Parathyroid adenoma (tissue), 2 donors: ENCODE measurements at regions not wholly inside any gene's neighbourhood (a gene's known extent, or its start where the extent isn't known, plus 50 kb on each side); places are given as distances from the start of the nearest gene placed in this dataset.

Source experiments
- H2AFZ ChIP-seq: fragments of 300-600 bp; sonication (generic); one replicate; pipeline ENCODE4 v1.7.0; 2017; ENCODE audit warnings: antibody characterized with exemption, mild to moderate bottlenecking
- H3K27ac ChIP-seq: fragments of 300-600 bp; sonication (generic); one replicate; pipeline ENCODE4 v1.7.0; 2017
- H3K27me3 ChIP-seq: fragments of 300-600 bp; sonication (generic); one replicate; pipeline ENCODE4 v1.7.0; 2017; ENCODE audit warnings: low read length; ENCODE audit not compliant: control insufficient read depth, insufficient read depth
- H3K36me3 ChIP-seq: fragments of 300-600 bp; sonication (generic); one replicate; pipeline ENCODE4 v1.7.0; 2017; ENCODE audit warnings: low read length; ENCODE audit not compliant: control insufficient read depth, insufficient read depth
- H3K4me1 ChIP-seq: fragments of 300-600 bp; sonication (generic); one replicate; pipeline ENCODE4 v1.7.0; 2017; ENCODE audit warnings: control low read depth
- H3K4me2 ChIP-seq: fragments of 300-600 bp; sonication (generic); one replicate; pipeline ENCODE4 v1.7.0; 2017; ENCODE audit warnings: low read length
- H3K4me3 ChIP-seq: fragments of 300-600 bp; sonication (generic); one replicate; pipeline ENCODE4 v1.7.0; 2017; ENCODE audit warnings: low read depth, low read length
- H3K79me2 ChIP-seq: fragments of 300-600 bp; sonication (generic); one replicate; pipeline ENCODE4 v1.7.0; 2017; ENCODE audit warnings: control low read depth
- H3K9ac ChIP-seq: fragments of 300-600 bp; sonication (generic); one replicate; pipeline ENCODE4 v1.7.0; 2017; ENCODE audit warnings: mild to moderate bottlenecking
- H3K9me3 ChIP-seq: fragments of 300-600 bp; sonication (generic); one replicate; pipeline ENCODE4 v1.7.0; 2017; ENCODE audit warnings: low read length; ENCODE audit not compliant: control insufficient read depth
- TF ChIP-seq, protein P1 (sequence below): fragments of 300-600 bp; sonication (generic); IDR thresholded peaks from one replicate; pipeline ENCODE4 v1.7.0; 2017; ENCODE audit warnings: antibody characterized with exemption, mild to moderate bottlenecking
- donor health status: primary hyperparathyroidism.

DNA sequence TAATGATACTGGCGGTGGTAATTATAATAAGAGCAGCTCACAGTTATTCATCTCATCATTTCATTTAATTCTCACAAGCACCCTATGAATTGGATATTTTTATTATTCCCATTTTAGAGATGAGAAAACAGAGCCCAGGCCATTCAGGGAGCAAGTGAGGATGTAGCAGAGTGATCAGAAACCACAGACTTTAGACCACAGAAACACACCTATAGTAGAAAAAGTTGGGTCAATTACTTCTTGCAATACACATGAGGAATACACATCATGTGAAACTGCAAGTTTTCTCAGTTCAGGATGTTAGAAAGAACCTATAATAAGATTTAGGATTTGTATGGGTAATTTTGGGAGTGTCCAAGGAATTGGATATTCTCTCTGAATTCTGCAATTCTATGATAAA lies 278.0 kb downstream of the ADRA2A start:
- Histone ChIP-seq H3K79me2 (no peaks in the 10 kb centered on the region), H3K4me3 (no peak overlapping the region), H3K4me1 (no peaks in the 10 kb centered on the region), H3K36me3 (no peaks in the 10 kb centered on the region), H3K9me3 (no peaks in the 10 kb centered on the region), H2AFZ (no peak overlapping the region), H3K9ac (no peak overlapping the region), H3K27ac (no peak overlapping the region), H3K27me3 (no peaks in the 10 kb centered on the region), H3K4me2 (no peak overlapping the region)
- TF ChIP-seq, protein P1, sequence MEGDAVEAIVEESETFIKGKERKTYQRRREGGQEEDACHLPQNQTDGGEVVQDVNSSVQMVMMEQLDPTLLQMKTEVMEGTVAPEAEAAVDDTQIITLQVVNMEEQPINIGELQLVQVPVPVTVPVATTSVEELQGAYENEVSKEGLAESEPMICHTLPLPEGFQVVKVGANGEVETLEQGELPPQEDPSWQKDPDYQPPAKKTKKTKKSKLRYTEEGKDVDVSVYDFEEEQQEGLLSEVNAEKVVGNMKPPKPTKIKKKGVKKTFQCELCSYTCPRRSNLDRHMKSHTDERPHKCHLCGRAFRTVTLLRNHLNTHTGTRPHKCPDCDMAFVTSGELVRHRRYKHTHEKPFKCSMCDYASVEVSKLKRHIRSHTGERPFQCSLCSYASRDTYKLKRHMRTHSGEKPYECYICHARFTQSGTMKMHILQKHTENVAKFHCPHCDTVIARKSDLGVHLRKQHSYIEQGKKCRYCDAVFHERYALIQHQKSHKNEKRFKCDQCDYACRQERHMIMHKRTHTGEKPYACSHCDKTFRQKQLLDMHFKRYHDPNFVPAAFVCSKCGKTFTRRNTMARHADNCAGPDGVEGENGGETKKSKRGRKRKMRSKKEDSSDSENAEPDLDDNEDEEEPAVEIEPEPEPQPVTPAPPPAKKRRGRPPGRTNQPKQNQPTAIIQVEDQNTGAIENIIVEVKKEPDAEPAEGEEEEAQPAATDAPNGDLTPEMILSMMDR = no peak

DNA sequence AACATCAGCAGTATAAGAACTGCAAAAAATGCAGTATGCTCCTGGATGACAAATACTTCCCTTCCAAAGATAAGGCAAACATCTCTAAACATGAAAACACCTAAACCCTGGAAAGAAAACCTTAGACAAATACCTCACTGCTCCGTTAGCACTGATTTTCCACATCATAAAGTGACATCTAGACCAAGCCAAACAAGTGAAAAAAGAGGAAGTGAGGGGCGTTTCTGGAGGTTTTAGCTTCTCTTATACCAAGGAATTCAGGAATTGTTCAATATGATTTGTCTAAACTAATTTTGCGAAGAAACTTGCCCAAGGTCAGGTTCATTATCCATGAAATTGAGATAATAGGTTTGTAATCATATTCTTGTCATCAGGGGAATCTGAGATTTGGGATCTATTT lies 279.7 kb downstream of the ADRA2A start:
- Histone ChIP-seq H2AFZ (no peak overlapping the region), H3K79me2 (no peaks in the 10 kb centered on the region), H3K27me3 (no peaks in the 10 kb centered on the region)

DNA sequence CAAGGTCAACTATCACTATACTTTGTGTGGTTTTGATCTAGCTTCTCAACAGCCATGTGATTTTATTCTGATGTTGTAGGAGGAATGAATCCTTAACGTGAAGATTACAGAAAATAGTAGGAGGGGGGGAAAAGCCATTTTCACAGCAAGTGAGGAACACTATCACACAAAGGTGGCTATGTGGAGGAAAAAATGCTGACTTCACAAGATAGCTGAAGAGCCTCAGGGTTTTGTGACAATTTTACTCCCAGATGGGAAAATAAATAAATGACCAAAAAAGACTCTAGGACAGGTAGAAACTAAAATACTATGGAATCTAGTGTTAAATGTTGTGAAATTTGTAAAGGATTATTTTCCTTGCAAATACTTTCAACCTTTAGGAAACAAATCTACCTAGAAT lies 281.0 kb downstream of the ADRA2A start:
- Histone ChIP-seq H3K4me3 (no peak overlapping the region), H3K9me3 (no peaks in the 10 kb centered on the region), H3K79me2 (no peaks in the 10 kb centered on the region), H3K4me2 (no peak overlapping the region), H3K27ac (no peak overlapping the region), H3K36me3 (no peaks in the 10 kb centered on the region), H2AFZ (no peak overlapping the region), H3K9ac (no peak overlapping the region), H3K27me3 (no peaks in the 10 kb centered on the region), H3K4me1 (no peaks in the 10 kb centered on the region)
- TF ChIP-seq, protein P1 = no peak

More for the DNA sequence above, 279.7 kb downstream of the ADRA2A start:
- Histone ChIP-seq H3K36me3 (no peaks in the 10 kb centered on the region), H3K9ac (no peak overlapping the region), H3K27ac (no peak overlapping the region), H3K4me3 (no peak overlapping the region), H3K4me1 (no peaks in the 10 kb centered on the region), H3K4me2 (no peak overlapping the region), H3K9me3 (no peaks in the 10 kb centered on the region)
- TF ChIP-seq, protein P1 = no peak

DNA sequence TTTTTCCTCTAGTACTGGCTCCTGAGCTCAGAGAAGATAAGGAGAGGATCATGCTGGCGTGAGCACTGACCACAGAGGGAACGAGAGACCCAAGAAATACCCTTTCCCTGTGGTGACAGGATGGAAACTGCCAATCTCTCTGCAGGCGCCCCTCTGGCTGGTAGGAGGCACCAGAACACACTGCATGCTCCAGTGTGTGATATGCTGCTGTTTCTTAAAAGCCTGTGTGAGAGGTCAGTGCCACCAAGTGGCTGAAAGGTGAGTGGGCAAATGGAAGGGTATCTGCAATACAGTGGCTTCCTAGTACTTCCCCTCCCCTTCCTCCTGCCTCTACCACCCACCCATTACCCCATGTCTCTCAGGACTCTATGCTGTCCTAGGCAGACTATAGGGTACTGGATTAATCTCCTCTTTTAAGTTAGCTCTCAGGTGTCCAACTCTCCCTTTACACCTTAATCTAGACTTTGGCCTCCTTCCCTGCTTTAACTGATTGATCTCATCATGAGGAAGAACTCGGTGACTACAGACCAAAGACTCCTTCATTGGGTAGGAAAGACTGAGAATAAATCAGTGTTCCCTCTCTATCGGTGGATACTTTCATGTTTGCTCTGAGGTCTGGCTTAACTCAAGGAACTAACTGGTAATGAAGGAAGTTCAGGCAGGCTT lies 283.6 kb downstream of the ADRA2A start:
- Histone ChIP-seq H3K9me3 (no peaks in the 10 kb centered on the region), H3K79me2 (no peaks in the 10 kb centered on the region), H3K4me3 (no peak overlapping the region), H3K27ac (no peak overlapping the region), H3K9ac (no peak overlapping the region), H3K4me1 (no peaks in the 10 kb centered on the region), H3K36me3 (no peaks in the 10 kb centered on the region), H2AFZ (no peak overlapping the region), H3K4me2 (no peak overlapping the region), H3K27me3 (no peaks in the 10 kb centered on the region)
- TF ChIP-seq, protein P1 = peak; percentile 31

DNA sequence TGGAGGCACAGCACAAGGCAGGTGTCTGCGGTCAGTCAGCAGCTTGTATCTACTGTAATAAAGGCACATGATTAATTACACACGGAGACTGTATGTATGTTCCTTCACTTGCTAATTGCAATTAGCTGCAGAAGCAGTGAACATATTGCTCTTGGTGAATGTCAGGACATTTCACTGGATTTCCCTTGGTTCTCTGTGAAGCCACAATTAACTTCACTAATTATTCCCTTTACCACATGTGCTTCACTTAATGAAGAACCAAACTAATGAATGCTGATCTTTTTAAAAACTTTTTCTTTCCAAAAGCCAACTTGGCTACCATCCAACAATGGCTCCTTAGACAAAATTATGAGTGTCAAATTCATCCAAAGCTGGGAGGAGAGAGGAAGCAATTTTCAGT lies 290.7 kb downstream of the ADRA2A start:
- Histone ChIP-seq H2AFZ (no peak overlapping the region), H3K4me1 (no peaks in the 10 kb centered on the region), H3K4me3 (no peak overlapping the region), H3K27ac (no peak overlapping the region), H3K9me3 (no peaks in the 10 kb centered on the region), H3K4me2 (no peak overlapping the region), H3K9ac (no peak overlapping the region), H3K36me3 (no peaks in the 10 kb centered on the region), H3K27me3 (no peaks in the 10 kb centered on the region), H3K79me2 (no peaks in the 10 kb centered on the region)
- TF ChIP-seq, protein P1 = no peak
